WTC11 (cell line): ENCODE measurements at regions not wholly inside any gene's neighbourhood (a gene's known extent, or its start where the extent isn't known, plus 50 kb on each side); places are given as distances from the start of the nearest gene placed in this dataset.
"Not testable (repeated sequence)": the region's sequence is repeated elsewhere in the genome, so short reads cannot be mapped to it uniquely, and the experiment has no call there.

Experiments used
- SP1 ChIP-seq: sonication (generic); formaldehyde crosslinking; conservative IDR thresholded peaks from 2 replicates; pipeline ENCODE4 v1.8.1; 2022; ENCODE audit warnings: missing genetic modification reagents
- USF2 ChIP-seq: sonication (generic); formaldehyde crosslinking; IDR thresholded peaks from 2 replicates; pipeline ENCODE4 v1.8.1; 2023; ENCODE audit warnings: mild to moderate bottlenecking, missing genetic modification reagents, moderate library complexity
- ZNF263 ChIP-seq: sonication (generic); formaldehyde crosslinking; IDR thresholded peaks from 2 replicates; pipeline ENCODE4 v1.8.1; 2022; ENCODE audit warnings: low read depth, mild to moderate bottlenecking, moderate library complexity, missing genetic modification reagents
- TF ChIP-seq, protein P1 (sequence below): sonication (generic); formaldehyde crosslinking; IDR thresholded peaks from 2 replicates; pipeline ENCODE4 v1.8.1; 2023; ENCODE audit warnings: mild to moderate bottlenecking, missing genetic modification reagents, moderate library complexity
- TF ChIP-seq, protein P2 (sequence below): fragments of 200-600 bp; IDR thresholded peaks from 2 replicates; pipeline ENCODE4 v1.8.0; 2022; ENCODE audit warnings: antibody characterized with exemption

GRCh38 chr7:159309214-159309613 lies 164.5 kb upstream of the VIPR2 start:
- TF ChIP-seq, protein P1, sequence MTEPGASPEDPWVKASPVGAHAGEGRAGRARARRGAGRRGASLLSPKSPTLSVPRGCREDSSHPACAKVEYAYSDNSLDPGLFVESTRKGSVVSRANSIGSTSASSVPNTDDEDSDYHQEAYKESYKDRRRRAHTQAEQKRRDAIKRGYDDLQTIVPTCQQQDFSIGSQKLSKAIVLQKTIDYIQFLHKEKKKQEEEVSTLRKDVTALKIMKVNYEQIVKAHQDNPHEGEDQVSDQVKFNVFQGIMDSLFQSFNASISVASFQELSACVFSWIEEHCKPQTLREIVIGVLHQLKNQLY (CRISPR knock-in tag) = not testable (repeated sequence)
- not testable (repeated sequence) for TF ChIP-seq USF2 (CRISPR knock-in tag); SP1 (CRISPR knock-in tag); ZNF263
- TF ChIP-seq, protein P2, sequence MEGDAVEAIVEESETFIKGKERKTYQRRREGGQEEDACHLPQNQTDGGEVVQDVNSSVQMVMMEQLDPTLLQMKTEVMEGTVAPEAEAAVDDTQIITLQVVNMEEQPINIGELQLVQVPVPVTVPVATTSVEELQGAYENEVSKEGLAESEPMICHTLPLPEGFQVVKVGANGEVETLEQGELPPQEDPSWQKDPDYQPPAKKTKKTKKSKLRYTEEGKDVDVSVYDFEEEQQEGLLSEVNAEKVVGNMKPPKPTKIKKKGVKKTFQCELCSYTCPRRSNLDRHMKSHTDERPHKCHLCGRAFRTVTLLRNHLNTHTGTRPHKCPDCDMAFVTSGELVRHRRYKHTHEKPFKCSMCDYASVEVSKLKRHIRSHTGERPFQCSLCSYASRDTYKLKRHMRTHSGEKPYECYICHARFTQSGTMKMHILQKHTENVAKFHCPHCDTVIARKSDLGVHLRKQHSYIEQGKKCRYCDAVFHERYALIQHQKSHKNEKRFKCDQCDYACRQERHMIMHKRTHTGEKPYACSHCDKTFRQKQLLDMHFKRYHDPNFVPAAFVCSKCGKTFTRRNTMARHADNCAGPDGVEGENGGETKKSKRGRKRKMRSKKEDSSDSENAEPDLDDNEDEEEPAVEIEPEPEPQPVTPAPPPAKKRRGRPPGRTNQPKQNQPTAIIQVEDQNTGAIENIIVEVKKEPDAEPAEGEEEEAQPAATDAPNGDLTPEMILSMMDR = not testable (repeated sequence)
